GM12878 (cell line): ENCODE measurements at regions not wholly inside any gene's neighbourhood (a gene's known extent, or its start where the extent isn't known, plus 50 kb on each side); places are given as distances from the start of the nearest gene placed in this dataset.

Experiments
- ATAC-seq: fragments of 200-7000 bp; cut with Tn5 transposase; 3 replicates; pipeline ENCODE4 v1.9.1; 2020; ENCODE audit warnings: mild to moderate bottlenecking, moderate library complexity
- BruUV-seq: library from RNA; stranded (reverse); fragments of 400-500 nt; replicated peaks from 2 replicates; lab custom pipeline; 2021; lab: Mats Ljungman, UMichigan
- CTCF ChIA-PET: fragments of 300-600 bp; sonication (Branson Sonifier 250); formaldehyde crosslinking; extraction: SDS; loops from one replicate; lab custom pipeline; 2021; ENCODE audit warnings: inconsistent platforms; lab: Yijun Ruan, JAX
- POLR2A ChIA-PET: fragments of 350-600 bp; formaldehyde crosslinking; extraction: SDS; loops from one replicate; lab custom pipeline; 2021; ENCODE audit warnings: inconsistent platforms; lab: Charles Lee
- RAD21 ChIA-PET: fragments of 300-600 bp; sonication (Branson Sonifier 250); formaldehyde crosslinking; loops from one replicate; lab custom pipeline; 2023; ENCODE audit warnings: antibody characterized with exemption; ENCODE audit not compliant: unreplicated experiment; lab: Charles Lee
- SMC1A ChIA-PET: fragments of 300-600 bp; sonication (Branson Sonifier 250); formaldehyde crosslinking; loops from one replicate; lab custom pipeline; 2023; ENCODE audit not compliant: unreplicated experiment, uncharacterized antibody; lab: Charles Lee
- DNase-seq: peaks from one replicate; pipeline ENCODE4 v3.0.0-alpha.2; 2011; ENCODE audit warnings: low read depth, low spot score
- FAIRE-seq: peaks from 3 replicates; lab custom pipeline; 2011; peaks lifted over from hg19 to GRCh38; lab: Jason Lieb, UNC
- H2AFZ ChIP-seq: 2 replicates; pipeline ENCODE4 v1.6.0; 2011; ENCODE audit warnings: low read depth, low read length, control low read depth; ENCODE audit not compliant: control insufficient read depth
- H3K27ac ChIP-seq: 2 replicates; pipeline ENCODE4 v1.5.1; 2011; ENCODE audit warnings: control low read depth; ENCODE audit not compliant: control insufficient read depth, insufficient read depth
- H3K27me3 ChIP-seq, 2 experiments: replicated peaks in 1 of 2; 2 replicates each; pipeline versions ENCODE4 v1.6.0 to v1.6.1; 2011; ENCODE audit warnings: low read length in 1 of 2; ENCODE audit not compliant: control insufficient read depth in 2 of 2, insufficient read depth in 2 of 2
- H3K36me3 ChIP-seq, 2 experiments: 2 replicates each; pipeline ENCODE4 v1.5.1; 2011; ENCODE audit warnings: low read length in 1 of 2; ENCODE audit not compliant: control insufficient read depth in 2 of 2, insufficient read depth in 2 of 2
- H3K4me1 ChIP-seq: 2 replicates; pipeline ENCODE4 v1.6.1; 2011; ENCODE audit warnings: mild to moderate bottlenecking, low read length, moderate library complexity, mixed read lengths; ENCODE audit not compliant: control insufficient read depth, insufficient read depth
- H3K4me2 ChIP-seq: 2 replicates; pipeline ENCODE4 v1.6.0; 2011; ENCODE audit warnings: control low read depth; ENCODE audit not compliant: control insufficient read depth, insufficient read depth
- H3K4me3 ChIP-seq: fragments of 200-600 bp; sonication (generic); 2 replicates; pipeline ENCODE4 v1.5.1; 2016
- H3K79me2 ChIP-seq: 2 replicates; pipeline ENCODE4 v1.6.0; 2011; ENCODE audit warnings: low read length; ENCODE audit not compliant: control insufficient read depth, insufficient read depth
- H3K9ac ChIP-seq: 2 replicates; pipeline ENCODE4 v1.8.0; 2011; ENCODE audit warnings: low read length, control low read depth, mixed read lengths; ENCODE audit not compliant: control insufficient read depth, insufficient read depth
- H3K9me3 ChIP-seq: replicated peaks from 3 replicates; pipeline ENCODE4 v1.5.1; 2011; ENCODE audit warnings: mild to moderate bottlenecking, low read length; ENCODE audit not compliant: control insufficient read depth, insufficient read depth
- H4K20me1 ChIP-seq: 2 replicates; pipeline ENCODE4 v1.6.0; 2011; ENCODE audit not compliant: control insufficient read depth, insufficient read depth
- CHD2 ChIP-seq: IDR thresholded peaks from 2 replicates; pipeline ENCODE4 v1.6.1; 2011; ENCODE audit warnings: low read depth, low read length, improper control_type of control experiment, borderline replicate concordance
- CUX1 ChIP-seq: IDR thresholded peaks from 2 replicates; pipeline ENCODE4 v1.6.1; 2012; ENCODE audit warnings: improper control_type of control experiment, low read depth, low read length; ENCODE audit not compliant: insufficient replicate concordance
- HCFC1 ChIP-seq: fragments of 150-350 bp; IDR thresholded peaks from 2 replicates; pipeline ENCODE4 v1.6.1; 2014; ENCODE audit warnings: low read length
- IRF4 ChIP-seq: IDR thresholded peaks from 2 replicates; pipeline ENCODE4 v1.6.1; 2011; ENCODE audit warnings: low read depth, low read length
- KAT2A ChIP-seq: conservative IDR thresholded peaks from 2 replicates; pipeline ENCODE4 v1.6.1; 2011; ENCODE audit warnings: low read depth, low read length; ENCODE audit not compliant: control insufficient read depth
- MAX ChIP-seq: IDR thresholded peaks from 2 replicates; pipeline ENCODE4 v1.6.1; 2012; ENCODE audit warnings: low read depth, low read length, improper control_type of control experiment
- NR2F1 ChIP-seq: fragments of 450-650 bp; conservative IDR thresholded peaks from 2 replicates; pipeline ENCODE4 v1.6.1; 2017; ENCODE audit warnings: mild to moderate bottlenecking
- NRF1 ChIP-seq: conservative IDR thresholded peaks from 2 replicates; pipeline ENCODE4 v1.6.1; 2011; ENCODE audit warnings: mild to moderate bottlenecking, low read depth, low read length, improper control_type of control experiment
- SPI1 ChIP-seq: IDR thresholded peaks from 2 replicates; pipeline ENCODE4 v1.6.1; 2011; ENCODE audit warnings: low read depth, mild to moderate bottlenecking, low read length, moderate library complexity, borderline replicate concordance; ENCODE audit not compliant: insufficient read depth
- ZBTB11 ChIP-seq: fragments of 450-650 bp; formaldehyde crosslinking; IDR thresholded peaks from 2 replicates; pipeline ENCODE4 v1.5.0; 2022; ENCODE audit warnings: mild to moderate bottlenecking, missing genetic modification characterization
- ZNF592 ChIP-seq: fragments of 450-650 bp; IDR thresholded peaks from 2 replicates; pipeline ENCODE4 v1.6.1; 2017; ENCODE audit warnings: mild to moderate bottlenecking, moderate library complexity
- ZNF622 ChIP-seq: fragments of 450-650 bp; IDR thresholded peaks from 2 replicates; pipeline ENCODE4 v1.6.1; 2017; ENCODE audit warnings: mild to moderate bottlenecking, inconsistent platforms
- WGBS: methylation state at CpG from one replicate; pipeline ENCODE4 v1.1.6; 2016; ENCODE audit warnings: low lambda C conversion rate; ENCODE audit not compliant: insufficient replicate concordance, insufficient coverage; ENCODE audit errors: missing lambda C conversion rate; 5-methylcytosine and 5-hydroxymethylcytosine counted together
- in situ Hi-C: fragments of 300-500 bp; cut with MboI; formaldehyde crosslinking; loops from 9 replicates; pipeline ENCODE4 v1.14.3; 2018; ENCODE audit warnings: mixed read lengths
- intact Hi-C: fragments of 100-400 bp; cut with micrococcal nuclease; formaldehyde crosslinking; loops from one replicate; pipeline ENCODE4 v1.14.2; 2022; ENCODE audit not compliant: unreplicated experiment

GRCh38 chr12:4833524-4833923, 76.2 kb upstream of the KCNA1 start:
- in situ Hi-C loops, result no loop called here
- no peak for TF ChIP-seq CUX1
- no peak for TF ChIP-seq HCFC1
- no peak for TF ChIP-seq SPI1
- no peak for TF ChIP-seq MAX
- no peak for TF ChIP-seq CHD2
- no peak for TF ChIP-seq KAT2A
- TF ChIP-seq ZNF592, result no peak
- no peak for TF ChIP-seq ZNF622
- TF ChIP-seq IRF4, result no peak
- TF ChIP-seq ZBTB11 (CRISPR knock-in tag), result no peak
- TF ChIP-seq NRF1, result no peak
- TF ChIP-seq NR2F1, result no peak

More at GRCh38 chr12:4833524-4833923, 76.2 kb upstream of the KCNA1 start:
- POLR2A ChIA-PET, result no interaction called here
- 47% methylated on average over 3 of the region's 3 CpGs for WGBS
- FAIRE-seq (no peak), DNase-seq (no peak), ATAC-seq (no peak)
- no peaks in the 10 kb centered on the region for H4K20me1 ChIP-seq
- peaks cover 14% of the 10 kb centered on the region for H3K4me1 ChIP-seq
- peaks cover 11% of the 10 kb centered on the region for H3K9me3 ChIP-seq
- no peak overlapping the region for H3K4me3 ChIP-seq
- RAD21 ChIA-PET, result interaction anchor here (1.3 kb wide), 1 partner anchor 181 kb away, joined by 3 read pairs; no protein-coding TSS in a partner anchor
- SMC1A ChIA-PET, result no interaction called here
- no peak overlapping the region for H3K27ac ChIP-seq
- no peak overlapping the region for H2AFZ ChIP-seq
- H3K4me2 ChIP-seq, result no peak overlapping the region
- H3K27me3 ChIP-seq, result no peaks in the 10 kb centered on the region
- no peaks in the 10 kb centered on the region for H3K36me3 ChIP-seq
- BruUV-seq, result no TSS peak
- H3K9ac ChIP-seq, result no peak overlapping the region
- H3K79me2 ChIP-seq, result peaks cover 7% of the 10 kb centered on the region
- CTCF ChIA-PET, result interaction anchor here (1.1 to 2.7 kb wide), 4 partner anchors 12 to 24 kb away, joined by 3 to 7 read pairs (median 5); no protein-coding TSS in a partner anchor
- intact Hi-C loops, result no loop called here
